HG03342 (cell line): ENCODE measurements at regions not wholly inside any gene's neighbourhood (a gene's known extent, or its start where the extent isn't known, plus 50 kb on each side); places are given as distances from the start of the nearest gene placed in this dataset.
"Not testable (repeated sequence)": the region's sequence is repeated elsewhere in the genome, so short reads cannot be mapped to it uniquely, and the experiment has no call there.

Experiments
- ATAC-seq: cut with Tn5 transposase; IDR thresholded peaks from one replicate; pipeline ENCODE4 v1.9.1; 2021; ENCODE audit warnings: mild to moderate bottlenecking, moderate library complexity; ENCODE audit not compliant: unreplicated experiment

DNA sequence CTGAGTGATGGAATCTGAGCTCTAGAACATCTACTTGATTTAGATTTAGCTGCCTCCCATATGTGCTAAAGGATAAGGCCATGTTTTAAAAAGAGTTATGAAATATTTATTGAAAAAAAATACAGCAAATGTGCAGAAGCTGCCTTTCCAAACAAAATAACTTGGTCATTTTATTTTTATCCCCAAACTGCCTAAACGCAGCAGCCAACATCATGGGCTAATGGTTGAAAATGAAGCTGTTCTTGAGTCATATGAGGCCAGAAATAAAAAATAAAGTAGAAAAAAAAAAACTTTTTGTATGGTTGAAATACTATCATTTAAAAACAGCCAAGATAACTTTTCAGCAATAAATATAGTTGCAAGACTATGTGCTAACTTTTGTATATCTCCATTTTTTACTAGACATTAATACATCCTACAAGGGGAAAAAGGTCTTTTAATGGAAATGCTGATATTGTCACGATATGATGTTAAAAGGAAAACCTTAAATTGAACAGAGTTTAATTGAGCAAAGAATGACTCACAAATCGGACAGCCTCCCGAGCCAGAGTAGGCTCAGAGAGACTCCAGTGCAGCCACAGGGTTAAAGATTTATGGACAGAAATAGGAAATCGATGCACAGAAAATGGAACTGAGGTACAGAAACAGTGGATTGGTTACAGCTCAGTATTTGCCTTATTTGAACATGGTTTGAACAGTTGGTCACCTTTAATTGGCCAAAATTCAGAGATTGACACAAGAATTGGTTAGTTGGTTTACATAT is 305.8 kb downstream of the MDFIC start:
- ATAC-seq, result no peak

DNA sequence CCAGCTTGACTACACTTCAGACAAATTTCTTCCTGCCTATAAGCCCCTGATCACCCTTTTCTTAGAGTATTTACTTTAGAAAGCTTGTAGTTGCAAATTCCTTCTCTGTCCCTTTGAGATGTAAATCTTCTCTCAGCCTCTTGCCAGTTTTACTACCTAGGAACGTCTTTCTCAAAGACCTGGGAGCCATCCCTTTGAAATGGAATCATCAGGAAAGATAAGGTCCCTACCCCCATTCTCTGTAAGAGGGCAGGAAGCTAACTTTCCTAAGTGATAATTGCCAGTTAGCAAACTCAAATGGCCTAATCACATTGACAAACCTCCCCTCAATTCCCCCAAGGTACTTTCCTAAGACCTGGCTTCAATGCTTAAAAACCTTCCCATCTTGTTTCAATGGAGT is 304.5 kb downstream of the MDFIC start:
- no peak for ATAC-seq

DNA sequence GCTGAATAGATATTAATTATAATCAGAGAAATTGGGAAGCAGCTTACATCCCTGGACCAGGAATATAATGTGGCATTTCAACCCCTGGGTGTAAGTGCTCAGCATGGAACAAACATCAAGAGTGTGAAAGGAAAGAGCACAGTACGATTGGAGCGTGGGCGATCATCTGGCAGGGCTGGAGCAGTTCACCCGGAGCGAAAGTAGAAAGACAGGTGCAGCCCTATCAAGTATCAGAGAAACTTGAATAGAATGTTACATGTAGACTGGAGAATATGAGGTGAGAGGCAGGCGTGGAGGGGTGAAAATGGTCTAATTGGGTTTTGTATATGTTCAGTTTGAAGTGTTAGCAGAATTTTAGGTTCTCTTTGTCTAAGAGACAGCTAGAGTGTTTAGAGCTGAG is 303.0 kb downstream of the MDFIC start:
- ATAC-seq, result no peak

DNA sequence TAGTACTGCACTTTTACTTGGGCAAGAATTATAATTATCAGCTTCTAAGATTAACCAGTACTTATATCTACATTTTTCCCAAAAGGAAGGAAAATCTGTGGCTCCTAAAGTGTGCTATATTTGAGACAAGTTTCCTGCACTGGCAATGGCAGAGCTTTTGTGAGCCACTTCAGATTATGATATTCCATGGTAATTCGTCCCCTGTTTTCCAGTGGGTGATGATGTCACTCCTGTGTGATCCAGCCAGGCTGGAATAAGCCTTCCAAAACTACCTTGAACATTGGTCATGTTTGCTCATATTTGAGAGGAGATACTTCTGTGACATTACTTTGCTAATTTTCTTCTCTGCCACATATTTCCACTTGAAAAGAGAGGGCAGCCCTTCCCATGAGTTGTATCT is 302.1 kb downstream of the MDFIC start:
- no peak for ATAC-seq

DNA sequence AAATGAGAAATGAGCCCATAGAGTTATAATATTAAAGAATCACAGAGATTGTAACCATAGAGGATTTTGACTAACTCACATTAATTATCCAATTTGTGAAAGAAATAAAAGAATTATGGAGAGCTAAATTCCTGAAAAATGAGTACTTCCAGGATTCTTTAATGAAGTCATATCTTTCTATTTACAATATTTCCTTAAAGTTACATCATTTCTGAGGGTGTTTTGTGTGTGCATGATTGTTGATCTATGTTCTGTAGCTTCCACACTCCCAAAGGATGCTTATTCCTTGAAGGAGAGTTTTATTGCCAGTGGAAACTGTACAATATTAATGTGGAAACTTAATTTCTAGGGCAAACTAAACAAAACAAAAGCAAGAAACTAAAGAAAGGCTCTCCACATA is 299.6 kb downstream of the MDFIC start:
- ATAC-seq, result no peak

DNA sequence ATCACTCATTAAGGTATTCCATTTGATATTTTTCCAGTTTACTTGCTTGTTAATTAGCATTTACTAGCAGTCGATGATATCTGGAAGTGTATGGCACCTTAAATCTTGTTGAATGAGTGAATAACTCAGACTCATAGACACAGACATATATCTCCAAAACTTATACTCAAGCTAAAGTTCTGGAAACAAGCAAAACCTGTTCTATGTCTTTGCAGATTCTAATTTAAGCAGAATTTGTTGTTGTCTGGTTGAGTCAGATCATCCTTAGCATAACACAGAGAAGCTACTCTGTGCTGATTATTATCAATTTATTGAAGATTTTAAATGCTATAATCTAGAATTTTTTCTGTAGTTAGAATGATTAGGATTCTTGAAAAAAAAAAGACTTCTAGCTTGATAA is 296.2 kb downstream of the MDFIC start:
- no peak for ATAC-seq

DNA sequence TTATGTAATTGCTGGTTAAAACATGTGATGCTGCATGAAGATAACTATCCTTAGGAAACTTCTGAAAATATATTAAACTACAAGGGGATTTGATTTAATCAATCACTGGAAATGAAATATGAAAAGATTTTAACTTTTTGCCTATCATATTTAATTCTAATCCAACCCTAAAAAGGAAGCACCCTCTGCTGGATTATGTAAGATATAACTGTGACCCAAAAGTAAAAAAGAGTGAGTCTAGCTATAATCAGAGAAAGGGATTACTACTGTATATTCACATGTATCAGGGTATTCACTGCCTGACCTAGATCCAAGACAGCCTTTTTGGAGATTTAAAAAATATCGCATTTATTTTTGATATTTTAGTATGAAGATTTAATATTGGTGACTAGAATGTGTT is 295.5 kb downstream of the MDFIC start:
- ATAC-seq, result no peak

DNA sequence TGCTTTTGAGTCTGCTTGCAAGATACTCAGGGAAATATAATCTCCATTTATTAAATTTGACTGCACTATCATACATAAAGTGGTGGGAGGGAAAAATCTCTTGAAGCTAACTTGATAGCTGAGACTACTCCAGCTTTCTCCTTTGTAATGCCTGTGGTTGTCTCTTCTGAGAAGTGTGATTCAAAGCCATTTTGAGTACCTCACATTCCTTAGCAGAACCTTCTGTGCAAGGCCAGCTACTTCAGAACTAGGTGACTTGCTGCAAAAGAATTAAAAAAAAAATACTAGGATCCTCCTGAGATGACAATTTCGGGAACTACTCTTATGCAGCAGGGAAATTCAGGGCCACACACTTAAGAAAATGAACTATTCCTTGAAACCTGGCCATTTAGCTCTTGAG is 294.8 kb downstream of the MDFIC start:
- no peak for ATAC-seq

DNA sequence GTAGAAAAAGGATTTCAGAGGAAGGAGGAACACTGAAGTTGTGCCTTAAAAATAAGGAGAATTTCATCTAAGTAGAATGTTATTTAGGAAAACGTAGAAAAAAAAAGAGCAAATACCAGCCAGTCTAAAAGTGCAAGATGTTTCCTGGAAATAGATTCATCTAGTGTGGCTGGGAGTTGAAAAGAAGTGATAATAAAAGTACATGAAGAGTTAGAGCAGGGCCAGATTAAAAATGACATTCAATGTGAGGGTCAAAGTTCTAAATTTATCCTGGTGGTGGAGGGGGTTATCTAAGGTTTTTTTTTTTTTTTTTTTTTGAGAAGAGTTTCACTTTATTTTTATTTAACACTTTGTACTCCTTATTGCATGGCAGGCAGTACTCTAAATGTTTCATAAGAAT is 289.3 kb downstream of the MDFIC start:
- no peak for ATAC-seq

DNA sequence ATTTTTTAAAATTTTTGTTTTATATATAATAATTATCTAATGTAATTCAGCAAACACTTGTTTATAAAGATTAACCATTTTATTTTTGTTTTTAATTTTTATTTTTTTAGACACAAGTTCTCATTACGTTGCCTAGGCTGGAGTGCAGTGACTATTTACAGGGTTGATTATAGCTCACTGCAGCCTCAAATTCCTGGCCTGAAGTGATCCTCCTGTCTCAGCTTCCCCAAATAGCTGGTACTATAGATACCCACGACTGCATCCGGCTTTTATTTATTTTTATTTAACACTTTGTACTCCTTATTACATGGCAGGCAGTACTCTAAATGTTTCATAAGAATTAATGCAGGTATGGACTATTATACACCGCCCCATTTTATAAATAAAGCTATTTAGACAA is 288.7 kb downstream of the MDFIC start:
- no peak for ATAC-seq

DNA sequence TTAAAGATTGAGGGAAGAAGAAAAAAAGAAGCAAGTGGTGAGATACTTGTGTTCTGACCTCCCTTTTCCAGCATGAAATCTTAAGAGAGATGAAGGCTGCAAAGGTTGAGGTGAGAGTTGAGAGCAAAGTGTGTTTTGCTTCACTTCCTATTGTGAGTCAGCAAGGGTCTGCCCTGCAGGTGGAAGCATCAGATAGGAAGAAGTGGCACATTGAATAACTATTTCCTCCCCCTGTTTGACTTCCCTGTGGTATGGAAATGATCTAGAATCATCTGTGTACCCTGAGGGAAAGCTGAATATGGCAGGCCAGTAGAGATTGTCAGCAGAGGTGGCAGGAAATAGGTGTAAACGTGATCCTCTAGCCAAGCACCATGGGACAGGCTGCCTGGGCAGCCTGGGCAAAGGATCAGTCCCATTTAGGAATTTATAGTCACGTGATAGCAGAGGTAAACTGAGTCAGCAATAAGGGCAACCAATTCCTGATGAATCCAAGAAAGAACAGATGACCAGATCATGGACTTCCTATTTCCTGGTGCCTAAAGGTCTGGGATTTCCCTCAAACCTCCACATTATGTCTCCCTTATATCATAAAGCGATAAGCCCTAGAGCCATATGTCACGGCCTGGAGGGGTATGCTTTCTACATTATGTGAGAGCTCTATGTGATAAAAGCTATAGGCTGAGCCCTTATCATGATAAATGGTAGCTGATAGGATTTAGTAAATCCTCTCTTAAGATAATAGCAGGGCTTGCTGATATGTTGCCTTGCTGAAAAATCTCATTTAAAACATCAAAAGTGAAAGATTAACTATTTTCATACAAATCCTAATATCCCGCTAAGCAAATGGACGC is 287.0 kb downstream of the MDFIC start:
- ATAC-seq, result no peak

DNA sequence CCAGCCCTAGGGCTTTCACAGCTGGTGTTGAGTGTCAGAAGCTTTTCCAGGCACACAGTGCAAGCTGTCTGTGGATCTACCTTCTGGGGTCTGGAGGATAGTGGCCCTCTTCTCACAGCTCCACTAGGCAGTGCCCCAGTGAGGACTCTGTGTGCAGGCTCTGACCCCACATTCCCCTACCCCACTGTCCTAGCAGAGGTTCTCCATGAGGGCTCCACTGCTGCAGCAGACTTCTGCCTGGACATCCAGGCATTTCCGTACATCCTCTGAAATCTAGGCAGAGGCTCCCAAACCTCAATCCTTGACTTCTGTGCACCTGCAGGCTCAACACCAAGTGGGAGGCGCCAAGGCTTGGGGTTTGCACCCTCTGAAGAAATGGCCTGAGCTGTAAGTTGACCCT is 284.5 kb downstream of the MDFIC start:
- not testable (repeated sequence) for ATAC-seq

DNA sequence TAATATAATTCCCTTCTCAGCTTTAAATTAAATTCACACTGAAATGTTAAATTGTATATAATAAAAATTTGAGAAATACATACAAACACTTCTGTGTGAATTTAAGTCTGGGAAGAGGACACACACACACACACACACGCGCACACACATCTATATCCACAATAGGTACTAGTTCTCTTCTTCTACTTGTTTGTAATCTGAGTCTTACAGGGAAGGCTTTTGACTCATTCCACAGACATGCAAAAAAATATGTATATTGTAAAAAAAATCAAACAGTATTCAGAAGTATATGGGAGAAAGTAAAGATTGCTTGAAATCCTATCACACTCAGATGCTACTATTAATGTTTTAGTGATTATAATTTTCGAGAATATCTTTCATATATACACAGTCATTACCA is 276.2 kb downstream of the MDFIC start:
- ATAC-seq, result no peak

DNA sequence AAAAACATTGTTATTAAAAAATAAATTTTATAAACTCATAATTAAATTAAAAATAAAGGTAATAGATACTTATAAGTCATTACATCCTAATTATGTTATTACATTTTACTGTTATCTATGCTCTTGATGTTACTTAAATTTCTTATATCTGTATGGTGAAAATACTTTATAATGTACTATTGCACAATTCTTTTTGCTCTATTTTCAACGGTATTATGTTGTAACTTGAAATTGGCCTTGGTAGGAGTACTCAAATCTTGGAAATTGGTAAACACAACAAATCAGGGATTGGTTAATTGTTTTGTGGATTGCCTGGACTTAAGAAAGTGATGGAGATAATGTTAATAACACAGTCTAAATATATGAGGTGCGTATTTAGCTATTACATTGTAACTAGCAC is 273.3 kb downstream of the MDFIC start:
- ATAC-seq, result no peak

DNA sequence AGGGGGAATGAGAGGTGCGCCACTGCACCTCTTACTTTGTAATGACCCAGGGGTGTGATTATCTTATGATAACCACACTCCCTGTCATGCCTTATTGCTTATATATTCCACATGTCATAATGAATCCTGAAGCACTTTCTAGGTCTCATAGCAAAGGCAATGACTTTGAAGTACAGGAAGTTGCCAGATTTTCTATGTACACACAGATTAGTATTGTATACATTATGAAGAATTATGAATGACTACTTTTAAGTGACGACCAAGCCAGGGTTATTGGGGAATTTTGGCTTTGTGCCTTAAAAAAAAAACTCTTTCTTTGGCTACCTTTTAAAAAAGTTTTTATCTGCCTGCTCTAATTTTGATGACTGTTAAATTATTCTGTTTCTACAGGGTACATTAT is 269.6 kb downstream of the MDFIC start:
- no peak for ATAC-seq

DNA sequence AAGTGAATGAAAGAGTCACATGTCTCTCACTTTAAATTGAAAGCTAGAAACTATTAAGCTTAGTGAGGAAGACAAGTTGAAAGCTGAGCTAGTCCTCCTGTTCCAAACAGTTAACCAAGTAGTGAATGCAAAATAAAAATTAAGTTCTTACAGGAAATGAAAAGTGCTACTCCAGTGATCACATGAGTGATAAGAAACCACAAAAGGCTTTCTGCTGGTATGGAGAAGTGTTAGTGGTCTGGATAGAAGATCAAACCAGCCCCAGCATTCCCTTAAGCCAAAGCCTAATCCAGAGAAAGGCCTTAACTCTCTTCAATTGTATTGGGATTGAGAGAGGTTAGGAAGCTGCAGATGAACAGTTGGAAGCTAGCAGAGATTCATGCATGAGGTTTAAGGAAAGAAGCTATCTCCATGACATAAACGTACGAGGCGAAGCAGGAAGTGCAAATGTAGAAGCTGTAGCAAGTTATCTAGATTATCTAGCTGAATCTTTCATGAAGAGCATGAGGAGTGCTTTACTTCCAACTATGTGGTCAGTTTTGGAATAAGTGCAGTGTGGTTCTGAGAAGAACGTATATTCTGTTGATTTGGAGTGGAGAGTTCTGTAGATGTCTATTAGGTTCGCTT is 261.6 kb downstream of the MDFIC start:
- no peak for ATAC-seq

DNA sequence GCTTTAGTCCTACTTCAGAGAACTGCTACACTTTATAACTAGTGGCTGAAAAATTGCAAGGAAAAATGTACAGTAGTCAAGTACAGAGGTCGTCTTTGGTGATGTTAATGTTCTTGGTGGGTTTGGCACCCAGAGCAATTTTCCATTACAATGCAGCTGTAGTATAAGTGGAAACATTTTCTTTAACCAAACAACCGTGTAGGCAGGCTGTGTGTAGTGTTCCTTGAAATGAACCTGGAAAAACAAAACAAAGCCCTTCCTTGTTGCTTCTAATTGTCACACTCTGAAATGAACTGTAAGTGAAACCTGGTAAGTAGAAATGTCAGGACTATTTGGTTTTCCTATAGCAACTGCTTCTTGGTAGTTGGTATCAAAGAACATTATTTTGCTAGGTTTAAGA is 256.9 kb downstream of the MDFIC start:
- ATAC-seq, result no peak

DNA sequence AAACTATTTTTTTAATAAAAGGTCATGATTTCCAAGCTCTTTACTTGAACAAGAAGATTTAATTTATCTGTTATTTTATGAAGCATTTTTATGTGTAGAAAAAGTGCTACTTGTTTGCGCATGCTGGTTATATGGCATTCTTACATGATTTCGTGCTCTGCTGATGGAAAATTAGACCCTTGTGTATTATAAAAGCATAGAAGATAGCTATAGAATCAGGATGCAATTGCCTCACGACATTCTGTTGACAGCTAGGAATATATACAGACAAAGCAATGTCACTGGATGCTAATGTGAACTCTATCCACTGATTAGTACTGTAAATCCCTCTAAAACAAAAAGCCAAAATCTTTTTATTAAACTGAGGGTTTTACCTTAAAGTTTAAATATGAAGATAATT is 255.9 kb downstream of the MDFIC start:
- ATAC-seq, result no peak

DNA sequence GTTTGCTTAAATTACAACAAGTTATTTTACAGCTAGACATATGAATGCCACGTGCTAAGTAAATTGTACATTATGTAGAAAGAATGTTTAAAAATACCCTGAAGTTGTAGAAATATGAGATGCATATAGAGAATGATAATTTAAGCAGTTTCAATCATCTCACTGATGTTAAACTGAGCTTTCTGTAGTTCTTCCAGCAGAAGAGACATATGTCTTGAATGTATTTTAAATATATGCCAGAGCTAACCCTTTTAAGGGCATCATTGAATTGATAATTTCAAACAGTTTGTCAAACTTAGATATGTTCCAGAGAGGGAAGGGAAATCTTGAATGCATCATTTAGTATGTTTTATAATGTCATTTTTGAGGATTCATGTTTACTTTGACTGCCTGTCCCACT is 255.2 kb downstream of the MDFIC start:
- no peak for ATAC-seq

DNA sequence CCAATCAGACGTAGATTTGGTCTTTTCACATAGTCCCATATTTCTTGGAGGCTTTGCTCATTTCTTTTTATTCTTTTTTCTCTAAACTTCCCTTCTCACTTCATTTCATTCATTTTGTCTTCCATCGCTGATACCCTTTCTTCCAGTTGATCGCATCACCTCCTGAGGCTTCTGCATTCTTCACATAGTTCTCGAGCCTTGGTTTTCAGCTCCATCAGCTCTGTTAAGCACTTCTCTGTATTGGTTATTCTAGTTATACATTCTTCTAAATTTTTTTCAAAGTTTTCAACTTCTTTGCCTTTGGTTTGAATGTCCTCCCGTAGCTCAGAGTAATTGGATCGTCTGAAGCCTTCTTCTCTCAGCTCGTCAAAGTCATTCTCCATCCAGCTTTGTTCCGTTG is 250.5 kb downstream of the MDFIC start:
- ATAC-seq, result not testable (repeated sequence)

DNA sequence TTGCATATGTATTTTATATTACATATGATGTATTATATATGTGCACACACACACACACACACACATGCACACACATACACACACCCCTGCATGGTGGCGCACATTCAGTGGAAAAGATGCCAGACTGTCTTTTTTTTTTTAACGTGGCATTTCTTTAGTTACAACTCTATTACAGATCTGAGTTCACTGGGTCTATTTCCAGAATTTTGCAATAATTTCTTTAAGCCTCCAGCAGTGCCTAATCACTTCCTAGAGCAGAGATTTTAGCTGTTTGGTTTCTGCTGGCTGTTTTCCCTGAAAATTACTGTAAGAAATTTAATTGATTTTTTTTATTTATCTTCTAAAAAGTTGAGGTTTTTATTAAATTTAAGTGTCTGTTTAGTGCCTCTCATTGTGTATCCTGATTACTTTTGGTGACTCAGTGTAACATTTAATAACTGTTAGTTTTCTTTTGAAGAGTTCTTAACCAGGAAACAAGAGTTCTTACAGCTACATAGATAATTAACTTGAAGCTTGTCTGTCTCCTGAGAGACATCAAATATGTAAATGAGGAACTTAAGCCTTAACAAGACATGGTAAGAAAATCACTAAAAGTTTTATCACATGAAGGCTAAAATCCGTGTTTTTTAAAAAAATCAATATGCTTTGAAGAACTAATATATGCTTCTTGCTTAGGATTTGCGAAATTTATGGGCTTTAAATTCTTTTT is 232.0 kb downstream of the MDFIC start:
- ATAC-seq, result no peak
